RWPE1 (cell line): ENCODE measurements at regions not wholly inside any gene's neighbourhood (a gene's known extent, or its start where the extent isn't known, plus 50 kb on each side); places are given as distances from the start of the nearest gene placed in this dataset.

Source experiments
- CTCF ChIA-PET: fragments of 350-600 bp; sonication (Branson Sonifier 250); formaldehyde crosslinking; extraction: SDS; loops from one replicate; lab custom pipeline; 2021; lab: Yijun Ruan, JAX
- POLR2A ChIA-PET: fragments of 400-600 bp; formaldehyde crosslinking; extraction: SDS; loops from one replicate; lab custom pipeline; 2020; ENCODE audit warnings: antibody characterized with exemption; ENCODE audit not compliant: low non-redundant PET; lab: Yijun Ruan, JAX
- DNase-seq: peaks from one replicate; pipeline ENCODE4 v3.0.0; 2012; ENCODE audit warnings: low spot score
- H3K27ac ChIP-seq: fragments of 450-650 bp; 2 replicates; pipeline ENCODE4 v1.5.1; 2017
- TF ChIP-seq, protein P1 (sequence below): fragments of 450-650 bp; conservative IDR thresholded peaks from 2 replicates; pipeline ENCODE4 v1.5.1; 2017; ENCODE audit warnings: low read depth, mild to moderate bottlenecking

DNA sequence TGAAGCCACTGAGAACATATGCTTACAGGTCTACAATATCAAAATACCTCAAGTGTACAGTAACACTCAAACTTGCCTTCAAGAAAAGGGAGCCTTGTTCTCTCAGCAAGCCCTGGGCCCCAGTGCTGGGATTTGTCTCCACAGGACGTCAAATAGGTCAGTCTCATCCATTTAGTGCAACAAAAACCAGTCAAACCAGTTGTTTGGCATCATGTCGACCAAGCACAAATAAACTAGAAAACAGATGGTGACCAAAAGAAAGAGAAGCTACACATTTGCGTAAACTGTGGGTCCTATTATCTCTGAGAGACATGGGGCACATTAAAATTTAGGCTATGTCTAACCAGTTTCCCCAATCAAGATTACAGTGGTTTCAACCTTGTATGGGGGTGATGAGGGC, 182.6 kb upstream of the PKDCC start:
- no peak overlapping the region for H3K27ac ChIP-seq
- no peak for DNase-seq
- POLR2A ChIA-PET = no interaction called here
- TF ChIP-seq, protein P1, sequence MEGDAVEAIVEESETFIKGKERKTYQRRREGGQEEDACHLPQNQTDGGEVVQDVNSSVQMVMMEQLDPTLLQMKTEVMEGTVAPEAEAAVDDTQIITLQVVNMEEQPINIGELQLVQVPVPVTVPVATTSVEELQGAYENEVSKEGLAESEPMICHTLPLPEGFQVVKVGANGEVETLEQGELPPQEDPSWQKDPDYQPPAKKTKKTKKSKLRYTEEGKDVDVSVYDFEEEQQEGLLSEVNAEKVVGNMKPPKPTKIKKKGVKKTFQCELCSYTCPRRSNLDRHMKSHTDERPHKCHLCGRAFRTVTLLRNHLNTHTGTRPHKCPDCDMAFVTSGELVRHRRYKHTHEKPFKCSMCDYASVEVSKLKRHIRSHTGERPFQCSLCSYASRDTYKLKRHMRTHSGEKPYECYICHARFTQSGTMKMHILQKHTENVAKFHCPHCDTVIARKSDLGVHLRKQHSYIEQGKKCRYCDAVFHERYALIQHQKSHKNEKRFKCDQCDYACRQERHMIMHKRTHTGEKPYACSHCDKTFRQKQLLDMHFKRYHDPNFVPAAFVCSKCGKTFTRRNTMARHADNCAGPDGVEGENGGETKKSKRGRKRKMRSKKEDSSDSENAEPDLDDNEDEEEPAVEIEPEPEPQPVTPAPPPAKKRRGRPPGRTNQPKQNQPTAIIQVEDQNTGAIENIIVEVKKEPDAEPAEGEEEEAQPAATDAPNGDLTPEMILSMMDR = no peak
- CTCF ChIA-PET = interaction anchor here (0.9 kb wide), 1 partner anchor 360 kb away, joined by 3 read pairs; no protein-coding TSS in a partner anchor

DNA sequence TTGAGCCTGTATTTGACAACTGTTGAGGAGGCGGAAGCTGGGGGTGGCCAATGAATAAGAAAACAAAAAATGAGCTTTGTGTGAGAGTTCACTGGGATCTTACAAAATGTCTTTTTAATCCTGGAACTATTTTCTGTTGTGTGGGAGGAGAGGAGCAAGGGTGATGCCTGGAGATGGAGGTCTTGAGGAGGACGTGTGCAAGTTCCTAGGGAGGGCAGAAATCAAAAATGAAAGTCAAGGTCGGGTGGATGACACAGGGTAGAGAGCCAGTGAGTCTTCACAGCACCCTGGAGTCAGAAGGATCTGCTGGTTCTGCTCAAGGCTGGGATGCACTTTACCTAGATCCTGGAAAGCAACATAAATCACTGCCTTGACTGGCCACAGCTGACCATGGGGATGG, 180.3 kb upstream of the PKDCC start:
- no peak for DNase-seq
- TF ChIP-seq, protein P1 = no peak
- CTCF ChIA-PET = interaction anchor here (6.8 kb wide), 1 partner anchor 217 kb away, joined by 102 read pairs; no protein-coding TSS in a partner anchor
- POLR2A ChIA-PET = no interaction called here
- no peak overlapping the region for H3K27ac ChIP-seq

DNA sequence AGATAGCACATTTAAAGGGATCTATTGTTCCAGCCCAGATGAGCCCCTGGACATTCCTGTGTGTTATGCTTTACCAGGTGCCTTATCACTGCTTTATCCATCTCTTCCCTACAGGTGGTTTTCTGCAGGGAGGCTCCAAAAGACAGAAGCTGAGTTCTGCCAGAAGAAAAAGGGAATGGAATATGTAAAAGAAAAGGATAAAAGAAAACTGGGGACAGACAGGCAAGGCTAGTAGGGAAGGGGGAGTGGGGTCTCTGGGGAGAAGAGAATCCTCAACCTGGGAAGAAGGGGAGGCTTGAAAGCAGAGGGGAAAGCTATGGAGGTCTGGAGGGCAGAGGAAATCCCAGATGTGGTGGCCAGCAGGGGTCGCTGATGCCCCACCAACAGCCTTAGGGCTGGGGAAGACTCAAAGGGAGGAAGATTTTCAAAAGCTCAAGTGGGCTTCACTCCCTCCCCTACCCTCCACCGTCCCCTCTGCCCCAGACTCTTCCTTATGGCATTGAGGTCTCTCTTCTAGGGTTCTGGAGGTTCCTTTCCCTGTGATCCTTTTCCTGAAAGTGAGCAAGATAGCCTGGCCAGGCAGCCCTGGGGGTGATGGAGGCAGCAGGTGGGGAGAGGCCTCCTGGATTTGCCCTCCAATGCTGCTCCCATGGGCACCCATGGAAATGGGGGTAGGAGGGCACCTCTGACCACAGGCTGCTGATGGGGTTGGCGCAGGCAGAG, 178.1 kb upstream of the PKDCC start:
- H3K27ac ChIP-seq = no peak overlapping the region
- CTCF ChIA-PET = interaction anchor here (0.5 to 6.8 kb wide), 18 partner anchors 9 to 520 kb away, joined by 3 to 102 read pairs (median 4); no protein-coding TSS in a partner anchor
- POLR2A ChIA-PET = no interaction called here
- peak; percentile 68 for DNase-seq
- TF ChIP-seq, protein P1 = peak; percentile 53

GRCh38 chr2:41870265-41870585, 177.6 kb upstream of the PKDCC start:
- no peak for DNase-seq
- H3K27ac ChIP-seq = no peak overlapping the region
- ChIA-PET CTCF (interaction anchor here (0.5 to 6.8 kb wide), 15 partner anchors 10 to 397 kb away, joined by 3 to 102 read pairs (median 4); no protein-coding TSS in a partner anchor), POLR2A (no interaction called here)
- TF ChIP-seq, protein P1 = no peak

DNA sequence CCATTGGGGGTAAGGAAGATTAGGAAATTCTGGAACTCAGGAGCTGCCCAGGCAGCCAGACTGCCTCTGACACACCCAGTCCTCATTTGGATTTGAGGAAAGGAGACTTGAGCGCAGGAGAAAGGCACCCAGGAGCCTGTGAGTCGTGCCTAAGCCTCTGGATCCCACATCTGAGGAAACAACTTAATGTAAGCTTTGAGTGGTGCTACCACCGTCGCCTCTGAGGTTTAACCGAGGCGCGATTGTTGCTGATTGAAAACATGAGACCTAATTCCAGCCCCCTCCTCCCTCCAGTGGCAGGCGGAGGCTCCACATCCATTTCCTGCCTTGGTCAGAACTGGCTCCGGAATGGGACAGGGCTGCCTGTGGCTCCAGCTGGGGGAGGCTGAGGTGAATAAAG, 176.7 kb upstream of the PKDCC start:
- H3K27ac ChIP-seq = no peak overlapping the region
- DNase-seq = no peak
- CTCF ChIA-PET = interaction anchor here (2.0 to 6.8 kb wide), 2 partner anchors 213 to 220 kb away, joined by 11 to 102 read pairs; no protein-coding TSS in a partner anchor
- TF ChIP-seq, protein P1 = no peak
- POLR2A ChIA-PET = no interaction called here

DNA sequence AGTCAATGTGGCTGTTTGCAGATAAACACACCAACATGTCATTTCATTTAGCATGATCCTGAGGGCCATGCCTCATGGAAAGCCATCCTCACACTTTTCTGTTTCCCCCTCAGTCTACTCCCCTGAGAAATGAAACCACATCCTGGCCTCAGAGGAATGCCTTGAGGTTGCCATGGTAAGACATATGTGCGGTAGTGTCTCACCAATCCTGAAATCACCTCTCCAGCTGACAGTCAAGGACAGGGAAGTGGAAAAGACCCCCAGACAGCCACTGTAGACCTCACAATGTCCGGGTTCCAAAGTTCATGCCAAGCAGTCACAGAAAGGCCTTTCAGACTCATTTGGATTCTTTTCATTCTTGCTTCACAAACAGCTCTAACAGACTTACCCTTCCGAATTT, 175.2 kb upstream of the PKDCC start:
- no peak overlapping the region for H3K27ac ChIP-seq
- no peak for DNase-seq
- TF ChIP-seq, protein P1 = no peak
- ChIA-PET POLR2A (no interaction called here), CTCF (interaction anchor here (0.6 to 6.8 kb wide), 2 partner anchors 22 to 212 kb away, joined by 3 to 102 read pairs; no protein-coding TSS in a partner anchor)
